Loucy (cell line): ENCODE measurements at regions not wholly inside any gene's neighbourhood (a gene's known extent, or its start where the extent isn't known, plus 50 kb on each side); places are given as distances from the start of the nearest gene placed in this dataset.

Experiments
- H2AFZ ChIP-seq: fragments of 200-600 bp; sonication (generic); 2 replicates; pipeline ENCODE4 v1.6.0; 2016; ENCODE audit warnings: antibody characterized with exemption, mild to moderate bottlenecking, low read length, moderate library complexity
- H3F3A ChIP-seq: fragments of 200-600 bp; 2 replicates; pipeline ENCODE4 v1.6.0; 2016; ENCODE audit warnings: antibody characterized with exemption, low read depth, mild to moderate bottlenecking
- H3K27me3 ChIP-seq: fragments of 200-600 bp; sonication (generic); 2 replicates; pipeline ENCODE4 v1.6.1; 2014; ENCODE audit warnings: low read length, mild to moderate bottlenecking; ENCODE audit not compliant: insufficient read depth, poor library complexity, severe bottlenecking
- H3K36me3 ChIP-seq: fragments of 200-600 bp; sonication (generic); 2 replicates; pipeline ENCODE4 v1.6.1; 2016; ENCODE audit warnings: low read length; ENCODE audit not compliant: insufficient read depth
- H3K4me1 ChIP-seq: fragments of 200-600 bp; sonication (generic); 2 replicates; pipeline ENCODE4 v1.5.1; 2014; ENCODE audit warnings: low read length, mild to moderate bottlenecking; ENCODE audit not compliant: insufficient read depth, poor library complexity, severe bottlenecking
- H3K4me2 ChIP-seq: fragments of 200-600 bp; sonication (generic); 2 replicates; pipeline ENCODE4 v1.6.0; 2014; ENCODE audit warnings: antibody characterized with exemption, low read length, low read depth, mild to moderate bottlenecking; ENCODE audit not compliant: poor library complexity, severe bottlenecking
- H3K4me3 ChIP-seq: fragments of 200-600 bp; sonication (generic); 2 replicates; pipeline ENCODE4 v1.5.1; 2014; ENCODE audit warnings: low read length, mild to moderate bottlenecking, mixed read lengths; ENCODE audit not compliant: poor library complexity, severe bottlenecking
- H3K79me2 ChIP-seq: fragments of 200-600 bp; sonication (generic); 2 replicates; pipeline ENCODE4 v1.6.1; 2014; ENCODE audit warnings: low read length; ENCODE audit not compliant: insufficient read depth
- H3K9ac ChIP-seq: fragments of 200-600 bp; sonication (generic); 2 replicates; pipeline ENCODE4 v1.6.0; 2014; ENCODE audit warnings: mild to moderate bottlenecking, low read depth, low read length, moderate library complexity; ENCODE audit not compliant: poor library complexity, severe bottlenecking
- H3K9me2 ChIP-seq: fragments of 200-600 bp; sonication (generic); replicated peaks from 2 replicates; pipeline ENCODE4 v1.6.1; 2016; ENCODE audit warnings: low read depth, low read length, mixed read lengths
- H3K9me3 ChIP-seq: fragments of 200-600 bp; sonication (generic); 2 replicates; pipeline ENCODE4 v1.6.1; 2014; ENCODE audit warnings: mild to moderate bottlenecking, antibody characterized with exemption, low read length, low read depth; ENCODE audit not compliant: insufficient read depth
- H4K20me1 ChIP-seq: fragments of 200-600 bp; sonication (generic); 2 replicates; pipeline ENCODE4 v1.6.0; 2014; ENCODE audit warnings: antibody characterized with exemption, low read length, mild to moderate bottlenecking; ENCODE audit not compliant: insufficient read depth, poor library complexity, severe bottlenecking
- CTCF ChIP-seq: fragments of 200-600 bp; sonication (generic); conservative IDR thresholded peaks from 2 replicates; pipeline ENCODE4 v1.5.1; 2014; ENCODE audit warnings: mild to moderate bottlenecking, antibody characterized with exemption, low read length
- EZH2phosphoT487 ChIP-seq: fragments of 200-600 bp; IDR thresholded peaks from 2 replicates; pipeline ENCODE4 v1.6.1; 2018; ENCODE audit warnings: antibody characterized with exemption, mild to moderate bottlenecking, moderate library complexity, borderline replicate concordance

GRCh38 chr15:61684749-61685467 is 375.3 kb downstream of the VPS13C start:
- H3K4me2 ChIP-seq, result no peak overlapping the region
- no peak overlapping the region for H2AFZ ChIP-seq
- no peaks in the 10 kb centered on the region for H3K4me1 ChIP-seq
- no peaks in the 10 kb centered on the region for H3F3A ChIP-seq
- no peaks in the 10 kb centered on the region for H3K27me3 ChIP-seq
- TF ChIP-seq EZH2phosphoT487 (no peak), CTCF (no peak)
- H4K20me1 ChIP-seq, result no peaks in the 10 kb centered on the region
- no peaks in the 10 kb centered on the region for H3K79me2 ChIP-seq
- no peaks in the 10 kb centered on the region for H3K9me3 ChIP-seq
- H3K9me2 ChIP-seq, result no peaks in the 10 kb centered on the region
- no peak overlapping the region for H3K9ac ChIP-seq
- no peaks in the 10 kb centered on the region for H3K36me3 ChIP-seq
- no peak overlapping the region for H3K4me3 ChIP-seq

DNA sequence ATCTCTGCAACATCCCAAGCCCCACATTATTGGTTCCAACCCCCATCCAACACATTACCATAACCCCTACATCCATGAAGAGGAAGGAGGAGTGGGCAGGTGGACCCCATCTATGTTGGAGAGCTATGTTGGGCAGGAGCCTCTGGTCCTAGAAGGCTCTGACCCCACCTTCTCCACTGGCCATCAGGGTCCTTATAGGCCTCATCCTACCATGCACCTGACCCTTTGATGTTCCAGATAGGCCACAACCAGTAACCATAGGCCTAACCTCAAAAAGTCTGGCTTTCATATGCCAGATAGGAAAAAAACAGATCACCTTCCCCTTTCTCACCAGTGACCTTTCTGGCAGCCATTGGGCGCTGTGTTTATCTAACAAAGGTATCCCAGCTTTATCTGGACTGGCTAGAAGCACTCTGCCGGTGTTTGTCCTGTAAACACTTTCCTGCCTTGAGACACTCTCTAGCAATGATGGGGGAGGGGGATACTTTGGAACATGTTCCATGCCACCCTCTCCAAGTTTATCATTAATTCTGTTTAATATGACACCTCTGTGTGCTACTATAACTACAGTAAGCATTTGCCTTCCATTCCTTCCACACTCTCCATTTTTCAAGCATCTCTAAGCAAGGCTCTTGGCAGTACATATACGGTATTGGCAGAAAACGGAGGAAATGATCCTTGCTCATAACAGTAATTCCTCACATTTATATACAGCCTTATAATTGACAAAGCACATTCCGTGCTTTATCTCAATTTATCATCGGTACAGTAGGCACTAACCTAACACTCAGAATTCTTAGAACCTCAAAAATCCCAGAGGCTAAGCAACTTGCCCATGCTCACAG is 377.1 kb downstream of the VPS13C start:
- Histone ChIP-seq H2AFZ (no peak overlapping the region), H3K9ac (no peak overlapping the region), H3K27me3 (no peaks in the 10 kb centered on the region), H3K79me2 (no peaks in the 10 kb centered on the region), H3K9me2 (no peaks in the 10 kb centered on the region), H3K9me3 (no peaks in the 10 kb centered on the region), H3K4me2 (no peak overlapping the region), H3F3A (no peaks in the 10 kb centered on the region), H3K4me1 (no peaks in the 10 kb centered on the region), H4K20me1 (no peaks in the 10 kb centered on the region), H3K4me3 (no peak overlapping the region), H3K36me3 (no peaks in the 10 kb centered on the region)
- TF ChIP-seq CTCF (no peak), EZH2phosphoT487 (no peak)

DNA sequence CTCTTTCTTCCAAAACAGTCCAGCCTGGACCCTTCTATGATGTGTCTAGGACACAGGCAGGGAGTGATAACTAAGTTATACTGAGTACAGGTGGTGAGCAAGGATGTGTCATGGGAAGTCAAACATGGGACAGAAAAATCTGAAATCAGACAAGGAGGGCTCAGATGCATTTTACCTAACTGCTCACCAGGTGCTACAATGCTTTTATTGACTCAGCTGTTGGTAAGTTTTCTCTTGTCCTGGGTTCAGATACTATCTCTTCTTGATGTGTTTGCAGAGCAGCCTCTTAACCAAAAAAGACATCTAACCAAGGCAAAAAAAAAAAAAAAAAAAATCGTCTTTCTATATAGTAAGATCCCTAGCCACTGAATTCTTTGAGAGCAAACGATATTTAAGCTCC is 378.6 kb downstream of the VPS13C start:
- no peak overlapping the region for H3K4me3 ChIP-seq
- peaks cover 1% of the 10 kb centered on the region for H3K27me3 ChIP-seq
- no peaks in the 10 kb centered on the region for H3K36me3 ChIP-seq
- H3F3A ChIP-seq, result no peaks in the 10 kb centered on the region
- H3K4me1 ChIP-seq, result no peaks in the 10 kb centered on the region
- no peaks in the 10 kb centered on the region for H4K20me1 ChIP-seq
- H3K9me2 ChIP-seq, result no peaks in the 10 kb centered on the region
- H3K9me3 ChIP-seq, result no peaks in the 10 kb centered on the region
- no peaks in the 10 kb centered on the region for H3K79me2 ChIP-seq
- H2AFZ ChIP-seq, result no peak overlapping the region
- H3K4me2 ChIP-seq, result no peak overlapping the region
- TF ChIP-seq CTCF, result no peak
- no peak for TF ChIP-seq EZH2phosphoT487
- no peak overlapping the region for H3K9ac ChIP-seq
